HG03575 (cell line): ENCODE measurements at regions not wholly inside any gene's neighbourhood (a gene's known extent, or its start where the extent isn't known, plus 50 kb on each side); places are given as distances from the start of the nearest gene placed in this dataset.

Experiments
- ATAC-seq: cut with Tn5 transposase; IDR thresholded peaks from one replicate; pipeline ENCODE4 v1.9.1; 2021; ENCODE audit not compliant: unreplicated experiment, insufficient number of reproducible peaks, low FRiP score; ENCODE audit errors: extremely low read depth

GRCh38 chr18:39647627-39648534 lies 2082.3 kb upstream of the CELF4 start:
- no peak for ATAC-seq

- no peak for ATAC-seq
Observed at GRCh38 chr18:39638224-39638623, 2072.6 kb upstream of the CELF4 start.

GRCh38 chr18:39636931-39637330 lies 2071.3 kb upstream of the CELF4 start:
- ATAC-seq = no peak

- ATAC-seq = no peak
Observed at GRCh38 chr18:39635966-39636365, 2070.4 kb upstream of the CELF4 start.

GRCh38 chr18:39635192-39635591 lies 2069.6 kb upstream of the CELF4 start:
- no peak for ATAC-seq

- ATAC-seq = no peak
Observed at GRCh38 chr18:39627936-39628335, 2062.3 kb upstream of the CELF4 start.

GRCh38 chr18:39624961-39625360 lies 2059.4 kb upstream of the CELF4 start:
- no peak for ATAC-seq

GRCh38 chr18:39622431-39622830 lies 2056.8 kb upstream of the CELF4 start:
- ATAC-seq = no peak

GRCh38 chr18:39620551-39621168 lies 2055.1 kb upstream of the CELF4 start:
- no peak for ATAC-seq

GRCh38 chr18:39618265-39619003 lies 2052.8 kb upstream of the CELF4 start:
- ATAC-seq = no peak

GRCh38 chr18:39611381-39612100 lies 2045.9 kb upstream of the CELF4 start:
- ATAC-seq = no peak

- no peak for ATAC-seq
Observed at GRCh38 chr18:39607034-39607433, 2041.4 kb upstream of the CELF4 start.

GRCh38 chr18:39604836-39605235 lies 2039.2 kb upstream of the CELF4 start:
- no peak for ATAC-seq

GRCh38 chr18:39602131-39602530 lies 2036.5 kb upstream of the CELF4 start:
- ATAC-seq = no peak

GRCh38 chr18:39600894-39601293 lies 2035.3 kb upstream of the CELF4 start:
- ATAC-seq = no peak

GRCh38 chr18:39599251-39599650 lies 2033.7 kb upstream of the CELF4 start:
- ATAC-seq = no peak

GRCh38 chr18:39596891-39597290 lies 2031.3 kb upstream of the CELF4 start:
- no peak for ATAC-seq

- no peak for ATAC-seq
Observed at GRCh38 chr18:39596221-39596620, 2030.6 kb upstream of the CELF4 start.

GRCh38 chr18:39594206-39594605 lies 2028.6 kb upstream of the CELF4 start:
- no peak for ATAC-seq
